ENCODE measurements at regions not wholly inside any gene's neighbourhood (a gene's known extent, or its start where the extent isn't known, plus 50 kb on each side); places are given as distances from the start of the nearest gene placed in this dataset.

GRCh38 chr15:59797756-59798604 lies 108.9 kb upstream of the BNIP2 start (continued):
- TF ChIP-seq MAX (IDR thresholded peaks at IDR 0.05) (no peak), SIN3A (IDR thresholded peaks at IDR 0.05; ENCODE audit: low read depth) (no peak), RAD21 (IDR thresholded peaks at IDR 0.05; ENCODE audit: low read depth) (no peak), FOSL1 (IDR thresholded peaks at IDR 0.05; ENCODE audit: low read depth) (no peak), ZBTB33 (IDR thresholded peaks at IDR 0.05; ENCODE audit: extremely low read depth, insufficient replicate concordance, low read length) (no peak)

GRCh38 chr15:59794229-59794886 lies 105.2 kb upstream of the BNIP2 start:
- Histone ChIP-seq H3K27ac (ENCODE audit: low read depth, low read length) (no peak overlapping the region), H3K9me3 (ENCODE audit: control insufficient read depth in 1 of 2, insufficient read depth in 1 of 2, low read depth in 1 of 2, low read length in 2 of 2) (no peaks in the 10 kb centered on the region), H3K9me2 (ENCODE audit: insufficient read depth) (no peaks in the 10 kb centered on the region), H3K4me1 (ENCODE audit: control insufficient read depth in 1 of 2, insufficient read depth in 2 of 2, low read length in 2 of 2) (no peaks in the 10 kb centered on the region), H3K36me3 (ENCODE audit: control insufficient read depth in 1 of 2, insufficient read depth in 2 of 2, low read length in 2 of 2) (no peaks in the 10 kb centered on the region), H3K9ac (ENCODE audit: low read length) (no peak overlapping the region), H4K20me1 (ENCODE audit: insufficient read depth) (no peaks in the 10 kb centered on the region), H3K79me2 (ENCODE audit: insufficient read depth, low read length) (no peaks in the 10 kb centered on the region), H3K27me3 (ENCODE audit: insufficient read depth, low read length) (peaks cover 69% of the 10 kb centered on the region), H3K4me2 (ENCODE audit: low read length) (no peak overlapping the region), H2AFZ (ENCODE audit: low read depth, low read length, poor library complexity, severe bottlenecking) (no peak overlapping the region), H3K4me3 (replicated peaks in 1 of 2; ENCODE audit: low read depth in 1 of 2, low read length in 2 of 2) (no peak overlapping the region)
- no peak for DNase-seq (ENCODE audit: low read depth, low spot score)
- CTCF ChIA-PET, result no interaction called here
- no TSS peak for BruUV-seq (replicated peaks)
- no peak for ATAC-seq
- RAD21 ChIA-PET (ENCODE audit: low non-redundant PET in 1 of 2, low total read pairs in 2 of 2, uncharacterized antibody in 2 of 2, unreplicated experiment in 2 of 2), result no interaction called here
- intact Hi-C loops (cut with micrococcal nuclease), result no loop called here
- POLR2A ChIA-PET, result no interaction called here
- no peak for TF ChIP-seq ZNF274 (IDR thresholded peaks at IDR 0.05; ENCODE audit: low read depth, low read length)
- no peak for TF ChIP-seq MAX (IDR thresholded peaks at IDR 0.05)
- TF ChIP-seq YY1 (IDR thresholded peaks at IDR 0.05; ENCODE audit: extremely low read depth, insufficient replicate concordance, low read depth, low read length), result no peak
- no peak for TF ChIP-seq FOSL1 (IDR thresholded peaks at IDR 0.05; ENCODE audit: low read depth)

All from HCT116 (cell line).